ENCODE measurements at regions not wholly inside any gene's neighbourhood (a gene's known extent, or its start where the extent isn't known, plus 50 kb on each side); places are given as distances from the start of the nearest gene placed in this dataset.

- Histone ChIP-seq H3K4me3 (ENCODE audit: extremely low read depth in 1 of 4, insufficient read depth in 2 of 4, low read depth in 3 of 4, low read length in 4 of 4) (no peak overlapping the region), H3K56ac (replicated peaks; ENCODE audit: insufficient read length, low read depth, low read length) (no peak overlapping the region), H3K18ac (ENCODE audit: extremely low read depth, low read length) (no peak overlapping the region), H3K79me1 (ENCODE audit: low read depth, low read length) (no peaks in the 10 kb centered on the region; the same call in 1 of the 2 replicates), H2AFZ (ENCODE audit: low read length) (no peak overlapping the region), H3K4me1 (replicated peaks in 1 of 4; ENCODE audit: control insufficient read depth in 3 of 4, insufficient read depth in 4 of 4, low read length in 3 of 4) (peaks cover 0 to 9% (median 4%) of the 10 kb centered on the region in 4 experiments; a peak in 3 of 7 replicates), H3K9me3 (ENCODE audit: insufficient read depth in 2 of 2, low read depth in 1 of 2, low read length in 1 of 2) (no peaks in the 10 kb centered on the region), H2BK12ac (ENCODE audit: low read depth, low read length) (no peak overlapping the region), H3K23ac (ENCODE audit: insufficient read length) (no peak overlapping the region), H2BK5ac (ENCODE audit: low read depth, low read length) (no peak overlapping the region), H4K8ac (ENCODE audit: extremely low read depth, insufficient read depth, low read length) (no peak overlapping the region), H2BK120ac (replicated peaks; ENCODE audit: low read depth, low read length) (no peak overlapping the region), H3K23me2 (ENCODE audit: low read depth, low read length) (no peaks in the 10 kb centered on the region), H3K27ac (ENCODE audit: low read depth, low read length) (no peak overlapping the region), H3K9ac (replicated peaks in 1 of 4; ENCODE audit: extremely low read depth in 1 of 4, low read depth in 3 of 4, low read length in 3 of 4) (no peak overlapping the region), H4K5ac (ENCODE audit: insufficient read length, low read depth, low read length) (no peak overlapping the region), H4K20me1 (replicated peaks in 1 of 2; ENCODE audit: control insufficient read depth in 1 of 2, insufficient read depth in 2 of 2, low read length in 2 of 2) (no peaks in the 10 kb centered on the region), H3K14ac (ENCODE audit: insufficient read length) (no peak overlapping the region), H4K91ac (replicated peaks; ENCODE audit: insufficient read length, low read length) (no peak overlapping the region), H3K27me3 (replicated peaks in 1 of 4; ENCODE audit: control insufficient read depth in 3 of 4, extremely low read depth in 1 of 4, insufficient read depth in 3 of 4, low read length in 3 of 4) (no peaks in the 10 kb centered on the region), H3K4ac (replicated peaks; ENCODE audit: insufficient read length, low read depth, low read length) (no peak overlapping the region), H3K79me2 (ENCODE audit: control insufficient read depth in 1 of 2, insufficient read depth in 2 of 2, low read length in 2 of 2) (no peaks in the 10 kb centered on the region), H2BK20ac (ENCODE audit: low read length) (no peak overlapping the region), H2AK5ac (ENCODE audit: low read depth, low read length) (no peak overlapping the region), H2BK15ac (ENCODE audit: low read length) (no peak overlapping the region), H3K36me3 (ENCODE audit: control insufficient read depth in 2 of 4, insufficient read depth in 4 of 4, low read length in 3 of 4) (no peaks in the 10 kb centered on the region), H3K4me2 (ENCODE audit: insufficient read depth in 1 of 2, low read depth in 2 of 2, low read length in 2 of 2) (no peak overlapping the region)
- ChIA-PET POLR2A (ENCODE audit: partially characterized antibody) (no interaction called here), CTCF (ENCODE audit: partially characterized antibody) (no interaction called here)
- FAIRE-seq (no peak), DNase-seq (ENCODE audit: low read depth in 1 of 2, low spot score in 2 of 2) (no peak)
- no peak for TF ChIP-seq EGR1 (IDR thresholded peaks at IDR 0.05; ENCODE audit: borderline replicate concordance, low read depth, low read length)
- no peak for TF ChIP-seq JUND (IDR thresholded peaks at IDR 0.05; ENCODE audit: low read length)
- TF ChIP-seq TAF7 (optimal IDR thresholded peaks at IDR 0.05; ENCODE audit: borderline replicate concordance, low read depth, low read length): no peak
- no peak for TF ChIP-seq POU5F1 (IDR thresholded peaks at IDR 0.05; ENCODE audit: low read depth, low read length)
- TF ChIP-seq YY1 (IDR thresholded peaks at IDR 0.05; ENCODE audit: low read depth, low read length): no peak
- WGBS, 2 experiments (ENCODE audit: extremely low coverage in 1 of 2, insufficient coverage in 1 of 2, insufficient read length in 1 of 2, insufficient replicate concordance in 2 of 2, low coverage in 1 of 2, low lambda C conversion rate in 2 of 2, missing lambda C conversion rate in 1 of 2): 93% methylated on average over 1 of the region's 1 CpG; no CpG with 5 or more reads in 1 of the 2 experiments
These were observed 292.4 kb downstream of the PLPP3 start for GRCh38 chr1:56286956-56287355.
